Stimulated activated CD4-positive, alpha-beta T cell treated with anti-CD3 and anti-CD28 coated beads, Interleukin-12 subunit alpha, Interleukin-12 subunit beta, amount 100 ng/mL, for 24 hours (primary cell): ENCODE measurements at regions not wholly inside any gene's neighbourhood (a gene's known extent, or its start where the extent isn't known, plus 50 kb on each side); places are given as distances from the start of the nearest gene placed in this dataset.
"Not testable (repeated sequence)": the region's sequence is repeated elsewhere in the genome, so short reads cannot be mapped to it uniquely, and the experiment has no call there.

Source experiments
- DNase-seq, 2 experiments: peaks; one replicate each; pipeline ENCODE4 v3.0.0-alpha.2; 2020; ENCODE audit warnings: low read depth in 2 of 2

GRCh38 chr3:5750091-5750490, 562.6 kb downstream of the EDEM1 start:
- no peak for DNase-seq

DNA sequence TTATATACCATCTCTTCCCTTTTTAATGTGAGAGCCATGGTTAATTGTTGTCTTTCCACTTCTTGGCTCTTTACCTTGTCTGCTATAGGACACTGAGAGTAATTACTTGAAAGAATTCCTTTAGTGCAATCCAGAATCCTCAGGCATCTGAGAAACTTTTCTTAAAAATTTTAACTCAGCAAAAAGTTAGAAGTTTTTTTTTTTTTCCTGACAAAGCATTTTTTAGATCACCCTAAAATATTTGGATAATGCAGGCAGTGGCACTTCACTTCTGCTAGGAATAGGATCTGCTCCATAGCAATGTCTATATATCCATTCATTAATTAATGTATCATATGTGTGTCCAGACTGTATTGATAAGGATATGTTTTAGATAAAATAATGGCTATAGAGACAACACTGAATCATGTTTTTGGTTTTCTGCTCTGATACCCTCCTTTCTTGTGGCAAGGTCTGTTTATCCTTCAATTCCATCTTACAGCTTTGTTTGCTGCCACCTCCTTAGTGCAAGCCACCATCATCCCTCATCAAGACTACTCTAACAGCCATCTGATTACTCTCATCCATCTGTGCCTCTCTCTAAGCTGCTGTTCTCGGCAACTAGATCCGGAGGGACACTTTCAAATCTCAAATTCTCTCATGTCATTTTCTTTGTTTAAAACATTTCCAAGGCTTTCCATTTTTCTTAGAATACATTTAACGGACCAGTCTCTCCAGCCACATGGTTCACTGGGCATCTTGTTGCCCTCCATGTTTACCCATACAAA, 563.5 kb downstream of the EDEM1 start:
- DNase-seq: no peak

DNA sequence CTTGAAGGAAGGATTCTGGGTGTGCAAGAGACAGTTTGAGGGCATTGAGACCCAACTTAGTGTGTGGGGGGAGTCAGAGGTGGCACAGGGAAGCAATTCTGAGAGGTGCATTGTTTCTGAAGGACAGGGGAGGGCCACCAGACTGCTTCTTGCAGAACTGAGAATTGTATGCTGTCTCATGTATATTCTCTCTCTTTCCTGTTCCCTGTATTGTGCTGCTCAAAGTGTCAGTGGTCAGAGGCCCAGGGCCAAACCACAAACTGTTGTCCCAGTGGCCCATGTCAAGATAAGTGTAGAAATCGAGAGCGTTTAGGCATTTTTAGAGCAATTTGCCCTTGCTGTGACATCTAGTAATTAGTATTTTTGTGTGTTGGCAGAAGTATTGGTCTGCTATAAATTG, 567.1 kb downstream of the EDEM1 start:
- DNase-seq: no peak

DNA sequence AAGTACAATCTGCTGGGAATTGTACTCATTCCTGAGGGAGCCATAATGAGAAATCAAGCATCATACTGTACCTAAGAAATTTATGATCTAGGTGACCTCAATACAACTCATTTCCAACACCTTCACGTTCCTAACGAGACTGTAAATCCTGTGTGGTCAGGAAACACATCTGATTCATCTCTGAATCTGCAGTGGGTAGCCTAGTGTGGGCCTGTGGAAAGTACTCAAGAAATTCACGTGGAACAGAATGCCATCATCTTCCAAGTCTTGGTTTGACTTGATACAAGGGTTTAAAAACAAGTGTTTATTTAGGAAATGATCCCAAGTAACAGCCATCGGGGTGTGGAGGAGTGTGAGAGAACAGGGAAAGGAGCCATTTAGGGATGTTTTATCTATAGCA, 568.9 kb downstream of the EDEM1 start:
- no peak for DNase-seq

GRCh38 chr3:5757213-5757804, 569.8 kb downstream of the EDEM1 start:
- DNase-seq: no peak

DNA sequence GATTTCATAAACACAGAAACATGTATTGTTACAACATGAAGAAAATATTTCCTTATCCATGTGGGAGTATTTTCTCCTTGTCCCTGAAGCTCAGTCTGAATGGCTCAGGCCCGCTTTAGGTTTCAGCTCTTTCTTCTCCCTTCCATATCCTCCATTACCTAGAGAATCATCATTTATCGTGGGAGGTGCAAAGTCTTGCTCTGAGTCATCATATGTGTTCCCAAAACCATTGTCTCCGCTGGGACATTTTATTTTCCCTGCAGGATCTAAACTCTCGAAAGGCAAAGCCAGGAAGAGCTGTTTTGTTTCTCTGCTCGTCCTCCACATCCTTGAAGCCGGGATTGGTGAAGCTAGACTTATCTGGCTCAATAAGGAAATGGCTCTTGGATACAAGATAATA, 571.2 kb downstream of the EDEM1 start:
- DNase-seq: no peak

DNA sequence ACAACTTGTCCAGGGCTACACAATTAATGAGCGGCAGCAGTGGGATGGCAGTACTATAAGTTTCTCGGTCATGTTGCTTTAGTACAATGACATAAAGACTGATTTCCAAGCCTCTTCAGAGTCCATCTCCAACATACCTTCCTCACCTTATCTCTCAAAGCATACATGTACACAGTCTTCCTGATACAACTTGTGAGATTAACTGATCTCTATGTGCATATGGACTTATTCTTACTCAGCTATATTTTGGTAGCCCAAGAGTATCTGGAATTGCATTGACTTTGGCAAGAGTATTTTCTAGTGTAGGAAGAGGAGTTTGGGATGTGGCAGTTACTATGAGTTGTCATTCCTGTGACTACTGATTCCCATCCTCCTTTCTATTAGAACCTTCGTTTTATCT, 575.0 kb downstream of the EDEM1 start:
- no peak for DNase-seq

- no peak for DNase-seq
These were observed 579.3 kb downstream of the EDEM1 start for GRCh38 chr3:5766848-5767247.

DNA sequence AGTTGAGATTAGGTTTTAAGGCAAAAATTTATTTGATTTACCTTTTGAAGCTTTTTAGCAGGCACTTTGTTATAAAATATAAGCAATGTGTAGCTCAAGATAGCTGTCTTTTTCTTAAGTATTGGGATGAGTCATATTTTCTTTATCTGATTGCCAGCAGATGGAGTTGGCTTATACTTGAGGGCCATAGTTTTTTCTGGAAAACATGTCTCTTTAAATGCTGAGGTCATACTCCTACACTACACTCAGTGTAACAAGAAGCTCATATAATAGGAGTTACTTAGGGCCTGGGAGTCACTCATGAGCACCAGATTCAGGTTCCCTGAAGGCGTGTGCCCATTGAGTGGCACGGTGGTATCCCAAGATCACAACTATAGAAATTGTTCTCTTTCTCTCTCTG, 579.8 kb downstream of the EDEM1 start:
- DNase-seq: no peak

GRCh38 chr3:5768281-5768945, 580.9 kb downstream of the EDEM1 start:
- no peak for DNase-seq

GRCh38 chr3:5769825-5770224, 582.3 kb downstream of the EDEM1 start:
- no peak for DNase-seq

- DNase-seq: no peak
These were observed 586.8 kb downstream of the EDEM1 start for GRCh38 chr3:5774337-5774736.

GRCh38 chr3:5775100-5775499, 587.6 kb downstream of the EDEM1 start:
- DNase-seq: not testable (repeated sequence)

DNA sequence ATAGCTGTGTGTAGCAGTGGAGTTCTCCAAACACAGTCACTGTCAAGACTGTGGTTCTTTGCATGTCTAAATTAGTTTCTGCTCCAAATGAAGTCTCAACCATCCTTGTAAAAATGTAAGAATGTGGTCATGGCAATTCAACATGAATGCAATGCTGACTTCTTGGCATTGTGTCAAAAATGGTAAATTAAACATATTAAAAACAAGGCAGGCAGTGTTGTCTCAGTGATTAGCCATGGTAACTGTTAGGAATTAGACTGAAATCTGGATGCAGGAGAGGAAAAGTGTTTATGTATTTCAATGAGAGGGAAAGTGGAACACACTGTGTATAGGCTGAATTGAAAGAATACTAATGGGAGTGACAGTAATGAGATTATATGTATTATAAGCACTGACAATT, 597.2 kb downstream of the EDEM1 start:
- no peak for DNase-seq

DNA sequence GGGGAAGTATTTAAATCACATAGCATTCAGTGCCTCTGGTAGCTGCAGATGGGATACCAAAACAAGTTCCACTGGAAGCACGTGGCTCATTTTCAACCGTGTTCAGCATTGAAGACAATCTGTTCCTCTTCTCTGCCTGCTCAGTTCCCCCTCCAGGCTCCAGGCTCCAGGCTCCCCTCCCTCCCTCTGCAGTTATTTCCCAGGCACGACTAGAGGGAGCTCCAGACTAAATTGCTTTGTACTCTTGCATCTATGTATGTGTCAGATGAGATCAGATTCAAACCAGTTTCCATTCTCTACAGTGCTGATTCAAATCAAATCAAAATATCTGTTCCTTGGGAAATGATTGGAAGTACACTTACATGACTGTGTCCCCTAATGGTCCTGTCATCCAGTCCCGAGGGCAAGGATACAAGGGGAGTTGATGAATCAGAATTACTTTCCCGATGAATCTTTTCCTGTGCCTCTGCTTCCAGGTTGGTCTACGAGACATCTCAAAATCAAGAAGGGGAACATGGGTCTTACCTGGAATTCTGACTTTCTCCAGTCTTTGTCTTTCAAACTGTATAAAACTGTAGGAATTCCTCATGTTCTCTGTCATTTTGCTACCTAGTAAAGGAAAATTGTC, 600.5 kb downstream of the EDEM1 start:
- no peak for DNase-seq

- no peak for DNase-seq
These were observed 601.0 kb downstream of the EDEM1 start for GRCh38 chr3:5788496-5788895.

- DNase-seq: no peak
These were observed 604.1 kb downstream of the EDEM1 start for GRCh38 chr3:5791558-5791957.

- DNase-seq: no peak
These were observed 609.0 kb downstream of the EDEM1 start for GRCh38 chr3:5796541-5796940.

DNA sequence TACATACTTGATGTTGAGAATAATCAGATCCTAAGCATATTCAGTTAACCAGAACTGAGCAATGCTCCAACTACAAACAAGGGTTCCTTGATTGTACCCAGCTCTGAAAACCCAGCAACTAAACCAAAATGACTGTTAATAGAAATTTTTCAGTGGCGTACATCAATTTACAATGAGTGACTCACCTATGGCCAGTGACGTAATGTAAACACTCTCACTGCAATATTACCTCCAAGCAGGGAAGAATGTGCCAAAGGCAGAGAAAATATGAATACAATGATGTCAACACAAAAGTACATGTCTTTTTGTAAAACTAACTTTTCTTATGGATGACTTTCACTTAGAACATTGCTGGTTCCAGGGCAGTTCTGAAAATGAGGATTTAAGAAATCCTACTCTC, 611.3 kb downstream of the EDEM1 start:
- no peak for DNase-seq

- DNase-seq: no peak
These were observed 611.9 kb downstream of the EDEM1 start for GRCh38 chr3:5799398-5799797.

DNA sequence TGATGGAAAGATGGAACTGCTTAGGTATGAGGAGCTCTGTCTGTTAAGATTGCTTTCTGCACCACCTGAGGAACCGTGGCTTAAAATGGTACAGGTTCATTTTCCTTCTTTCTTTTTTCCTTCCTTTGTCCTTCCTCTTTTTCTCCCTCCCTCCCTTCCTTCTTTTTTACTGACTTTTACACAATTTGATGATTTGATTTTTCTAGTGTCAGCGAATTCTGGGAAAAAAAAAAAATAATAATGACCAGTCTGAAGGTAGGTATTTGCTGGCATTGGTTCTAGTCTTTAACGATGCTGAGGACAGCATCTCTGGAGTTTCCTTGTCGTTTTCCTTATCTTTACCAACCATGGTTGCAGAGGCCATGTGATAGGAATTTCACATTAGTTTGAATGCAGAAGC, 613.5 kb downstream of the EDEM1 start:
- no peak for DNase-seq

DNA sequence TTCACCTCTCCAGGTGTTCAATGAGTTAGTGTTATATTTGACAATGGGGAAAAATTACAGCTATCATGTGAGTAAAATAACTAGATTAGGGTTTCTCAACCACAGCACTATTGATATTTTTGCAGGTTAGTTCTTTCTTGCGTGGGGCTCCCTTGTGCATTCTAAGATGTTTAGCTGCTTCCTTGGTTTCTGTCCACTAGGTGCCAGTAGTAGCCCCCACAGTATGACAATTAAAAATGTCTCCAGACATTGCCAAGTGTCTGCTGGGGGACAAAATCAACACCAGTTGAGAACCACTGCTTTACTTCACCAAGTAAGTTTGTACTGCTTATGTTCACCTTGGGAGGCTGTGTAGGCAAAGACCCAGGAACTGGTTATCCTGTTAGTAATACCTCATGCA, 618.7 kb downstream of the EDEM1 start:
- no peak for DNase-seq
